ENCODE measurements at regions not wholly inside any gene's neighbourhood (a gene's known extent, or its start where the extent isn't known, plus 50 kb on each side); places are given as distances from the start of the nearest gene placed in this dataset.

DNA sequence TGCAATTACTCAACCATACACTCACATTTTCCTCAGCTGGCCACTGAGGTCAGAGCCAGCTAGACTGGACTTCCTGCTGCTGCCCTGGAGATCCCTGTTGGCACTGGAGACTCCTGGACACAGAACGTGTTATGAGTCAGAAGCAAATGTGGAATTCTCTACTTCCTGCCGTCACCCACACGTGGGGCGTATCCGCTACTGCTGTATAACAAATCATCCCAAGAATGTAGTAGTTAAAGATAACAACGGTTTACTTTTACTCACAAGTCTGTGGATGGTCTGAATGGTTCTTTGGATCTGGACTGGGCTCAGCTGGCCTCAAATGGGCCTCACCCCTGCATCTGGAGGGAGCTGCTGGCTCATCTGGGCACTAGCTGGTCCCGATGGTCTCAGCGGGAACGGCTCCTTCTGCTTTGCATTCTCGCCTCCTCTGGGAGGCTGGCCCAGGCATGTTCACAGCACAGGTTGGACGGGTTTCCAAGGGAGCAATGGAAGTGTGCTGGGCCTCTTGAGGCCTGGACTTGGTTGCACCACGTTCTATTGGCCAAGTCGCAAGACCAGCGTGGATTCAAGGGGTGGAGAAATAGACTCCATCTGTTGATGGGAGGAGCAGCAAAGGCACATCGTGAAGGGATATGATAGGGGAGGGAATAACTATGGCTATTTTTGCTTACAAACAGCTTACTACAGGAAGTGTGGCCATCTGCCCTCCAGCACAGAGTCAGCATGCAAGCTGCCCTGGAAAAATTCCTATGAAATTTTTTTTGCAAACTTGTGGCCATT lies 118.5 kb downstream of the SNX5 start:
- peaks cover 10% of the 10 kb centered on the region for H3K4me1 Mint-ChIP-seq
- DNase-seq (ENCODE audit: low spot score in 2 of 2, unreplicated experiment in 2 of 2), result no peak
- H3K36me3 Mint-ChIP-seq, result peaks cover 2% of the 10 kb centered on the region
- no peak overlapping the region for H3K4me3 Mint-ChIP-seq
- H3K27ac Mint-ChIP-seq, result no peak overlapping the region
- H3K9me3 Mint-ChIP-seq, result peaks cover 5% of the 10 kb centered on the region
- no peaks in the 10 kb centered on the region for H3K27me3 Mint-ChIP-seq (ENCODE audit: low read depth)
- TF ChIP-seq, protein P1, sequence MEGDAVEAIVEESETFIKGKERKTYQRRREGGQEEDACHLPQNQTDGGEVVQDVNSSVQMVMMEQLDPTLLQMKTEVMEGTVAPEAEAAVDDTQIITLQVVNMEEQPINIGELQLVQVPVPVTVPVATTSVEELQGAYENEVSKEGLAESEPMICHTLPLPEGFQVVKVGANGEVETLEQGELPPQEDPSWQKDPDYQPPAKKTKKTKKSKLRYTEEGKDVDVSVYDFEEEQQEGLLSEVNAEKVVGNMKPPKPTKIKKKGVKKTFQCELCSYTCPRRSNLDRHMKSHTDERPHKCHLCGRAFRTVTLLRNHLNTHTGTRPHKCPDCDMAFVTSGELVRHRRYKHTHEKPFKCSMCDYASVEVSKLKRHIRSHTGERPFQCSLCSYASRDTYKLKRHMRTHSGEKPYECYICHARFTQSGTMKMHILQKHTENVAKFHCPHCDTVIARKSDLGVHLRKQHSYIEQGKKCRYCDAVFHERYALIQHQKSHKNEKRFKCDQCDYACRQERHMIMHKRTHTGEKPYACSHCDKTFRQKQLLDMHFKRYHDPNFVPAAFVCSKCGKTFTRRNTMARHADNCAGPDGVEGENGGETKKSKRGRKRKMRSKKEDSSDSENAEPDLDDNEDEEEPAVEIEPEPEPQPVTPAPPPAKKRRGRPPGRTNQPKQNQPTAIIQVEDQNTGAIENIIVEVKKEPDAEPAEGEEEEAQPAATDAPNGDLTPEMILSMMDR (IDR thresholded peaks at IDR 0.05; ENCODE audit: unreplicated experiment), result no peak

DNA sequence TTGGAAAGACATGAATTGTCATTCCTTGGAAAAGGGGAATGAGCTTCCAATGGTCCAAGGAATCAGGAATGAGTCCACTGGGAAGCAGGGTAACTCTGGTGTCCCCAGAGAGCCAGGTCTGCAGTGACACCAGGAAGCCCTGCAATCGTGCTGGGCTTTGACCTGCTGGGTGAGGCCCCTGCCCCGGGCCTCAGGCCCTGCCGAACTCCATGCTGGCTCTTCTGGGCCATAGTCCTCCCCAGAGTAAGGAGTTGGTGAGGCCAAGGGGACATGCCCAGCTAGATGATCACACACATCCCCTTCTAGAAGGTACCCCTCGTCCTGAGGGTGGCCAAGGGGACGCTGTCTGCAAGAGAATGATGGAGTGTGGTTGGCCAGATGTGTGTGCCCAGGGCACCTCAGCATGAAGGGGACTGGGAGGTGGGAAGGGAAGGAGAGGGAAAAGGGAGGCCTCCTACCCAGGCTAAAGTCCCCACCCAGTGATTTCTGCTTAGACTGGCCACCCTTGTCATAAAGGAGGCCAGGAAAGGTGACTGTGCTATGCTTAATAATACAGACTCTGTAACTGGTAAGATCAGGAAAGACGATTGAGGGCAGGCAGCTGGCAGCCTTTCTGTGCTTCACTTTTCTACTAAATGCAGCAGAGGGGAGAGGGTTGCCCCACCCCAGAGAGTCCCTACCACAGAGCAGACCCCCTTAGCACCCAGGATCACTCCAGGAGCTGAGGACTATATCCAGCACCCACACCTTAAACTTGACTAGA lies 119.3 kb downstream of the SNX5 start:
- TF ChIP-seq, protein P1 (IDR thresholded peaks at IDR 0.05; ENCODE audit: unreplicated experiment), result no peak
- Mint-ChIP-seq H3K36me3 (peaks cover 2% of the 10 kb centered on the region), H3K4me1 (peaks cover 10% of the 10 kb centered on the region), H3K4me3 (no peak overlapping the region), H3K27me3 (ENCODE audit: low read depth) (no peaks in the 10 kb centered on the region), H3K27ac (no peak overlapping the region), H3K9me3 (peaks cover 5% of the 10 kb centered on the region)
- DNase-seq (ENCODE audit: low spot score in 2 of 2, unreplicated experiment in 2 of 2), result no peak

DNA sequence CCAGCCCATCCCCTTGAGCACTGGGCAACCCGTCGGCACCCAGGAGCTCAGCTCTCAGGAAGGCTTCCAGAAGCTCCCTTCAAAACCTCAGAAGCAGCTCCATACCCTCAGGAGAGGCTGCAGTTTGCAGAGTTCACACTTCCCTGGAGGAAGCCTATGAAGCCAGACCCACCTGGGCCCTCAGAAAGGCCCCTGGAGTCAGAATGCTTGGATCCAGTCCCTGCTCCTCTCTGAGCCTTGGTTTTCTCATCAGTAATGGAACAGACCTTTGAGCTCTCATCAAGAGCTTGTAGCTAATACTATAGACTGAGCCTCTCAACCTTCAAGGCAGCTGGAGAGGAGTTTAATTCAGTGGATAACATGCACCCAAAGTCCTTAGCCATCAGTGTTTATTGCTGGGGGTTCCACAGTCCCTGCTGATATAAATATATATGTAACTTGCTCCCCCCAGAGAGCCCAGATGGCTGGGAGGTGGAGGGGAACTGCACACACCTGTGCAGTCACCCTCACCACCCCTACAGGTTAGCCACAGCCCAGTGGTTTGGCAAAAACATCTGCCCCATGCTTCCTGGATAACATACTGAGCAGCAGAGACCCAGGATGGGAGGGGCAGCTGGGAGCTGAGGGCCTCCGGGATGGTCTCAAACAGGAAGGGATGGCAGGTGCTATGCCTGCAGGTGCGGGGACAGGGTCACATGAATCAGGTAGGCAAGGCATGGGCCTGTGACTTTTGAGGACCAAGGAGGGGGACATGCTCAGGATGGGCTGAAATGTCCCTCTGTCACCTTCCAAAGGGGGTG lies 120.1 kb downstream of the SNX5 start:
- no peak for DNase-seq (ENCODE audit: low spot score in 2 of 2, unreplicated experiment in 2 of 2)
- no peak overlapping the region for H3K27ac Mint-ChIP-seq

DNA sequence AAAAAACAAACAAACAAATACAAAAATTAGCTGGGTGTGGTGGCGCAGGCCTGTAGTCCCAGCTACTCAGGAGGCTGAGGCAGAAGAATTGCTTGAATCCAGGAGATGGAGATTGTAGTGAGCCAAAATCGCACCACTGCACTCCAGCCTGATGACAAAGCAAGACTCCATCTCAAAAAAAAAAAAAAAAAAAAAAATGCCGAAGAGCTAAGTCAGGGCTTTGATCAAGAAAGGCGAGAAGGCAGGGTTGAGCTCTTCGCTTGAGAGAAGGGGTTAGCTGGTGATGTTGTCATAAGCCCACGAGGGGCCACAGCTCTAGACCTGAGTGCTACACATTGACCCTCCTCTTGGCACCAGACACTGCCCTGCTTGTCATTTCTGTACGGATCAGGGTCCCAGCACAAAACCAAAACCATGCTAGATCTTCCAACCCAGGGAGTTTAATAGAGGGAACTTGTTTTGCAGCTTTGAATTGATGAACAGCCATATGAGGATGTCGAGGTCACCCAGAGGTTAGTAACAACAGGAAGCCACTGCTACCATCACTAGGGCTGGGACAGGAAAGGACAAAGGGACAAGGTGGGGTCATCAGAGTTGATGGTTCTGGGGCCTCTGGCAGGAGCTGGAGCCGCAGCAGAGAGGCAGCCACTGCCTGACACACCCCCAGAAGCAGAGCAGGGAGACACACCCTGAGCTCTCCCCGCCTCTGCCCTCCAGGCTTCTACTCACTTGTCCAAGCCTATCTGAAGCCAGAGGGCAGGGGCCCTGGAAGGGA lies 122.7 kb downstream of the SNX5 start:
- H3K4me1 Mint-ChIP-seq, result peaks cover 18% of the 10 kb centered on the region
- TF ChIP-seq, protein P1 (IDR thresholded peaks at IDR 0.05; ENCODE audit: unreplicated experiment), result no peak
- DNase-seq (ENCODE audit: low spot score in 2 of 2, unreplicated experiment in 2 of 2), result no peak
- no peaks in the 10 kb centered on the region for H3K27me3 Mint-ChIP-seq (ENCODE audit: low read depth)
- H3K27ac Mint-ChIP-seq, result peak overlapping the region; percentile 67
- H3K36me3 Mint-ChIP-seq, result peaks cover 2% of the 10 kb centered on the region
- no peak overlapping the region for H3K4me3 Mint-ChIP-seq
- H3K9me3 Mint-ChIP-seq, result peaks cover 5% of the 10 kb centered on the region

More for the DNA sequence above, 120.1 kb downstream of the SNX5 start:
- Mint-ChIP-seq H3K4me1 (peaks cover 10% of the 10 kb centered on the region), H3K9me3 (peaks cover 5% of the 10 kb centered on the region), H3K4me3 (no peak overlapping the region), H3K27me3 (ENCODE audit: low read depth) (no peaks in the 10 kb centered on the region), H3K36me3 (peaks cover 2% of the 10 kb centered on the region)
- TF ChIP-seq, protein P1 (IDR thresholded peaks at IDR 0.05; ENCODE audit: unreplicated experiment), result no peak

Data from mesothelial cell of epicardium (in vitro differentiated cells).